ENCODE measurements at regions not wholly inside any gene's neighbourhood (a gene's known extent, or its start where the extent isn't known, plus 50 kb on each side); places are given as distances from the start of the nearest gene placed in this dataset.

- no peaks in the 10 kb centered on the region for H3K9me3 ChIP-seq (replicated peaks in 1 of 2; ENCODE audit: control insufficient read depth in 2 of 2, insufficient read depth in 1 of 2, low read depth in 1 of 2, low read length in 2 of 2)
- no peak overlapping the region for H3K14ac ChIP-seq (ENCODE audit: low read length)
- H3K4me1 ChIP-seq (ENCODE audit: control insufficient read depth in 2 of 2, insufficient read depth in 1 of 2, low read depth in 1 of 2, low read length in 2 of 2), result no peaks in the 10 kb centered on the region
- peaks cover 0 to 3% (median 0%) of the 10 kb centered on the region in 3 experiments for H3K27me3 ChIP-seq (ENCODE audit: control insufficient read depth in 3 of 3, insufficient read depth in 3 of 3, low read depth in 1 of 3, low read length in 3 of 3)
- H3K79me1 ChIP-seq (ENCODE audit: low read depth, low read length), result no peaks in the 10 kb centered on the region
- H2AFZ ChIP-seq (ENCODE audit: low read length), result peak overlapping the region; percentile 17
- no peak overlapping the region for H4K91ac ChIP-seq (ENCODE audit: low read depth, low read length, poor library complexity)
- H2AK5ac ChIP-seq (ENCODE audit: low read depth, low read length), result no peak overlapping the region
- no peak overlapping the region for H2BK5ac ChIP-seq (ENCODE audit: low read length)
- no peak overlapping the region for H3K18ac ChIP-seq (ENCODE audit: low read length)
- no peak overlapping the region for H3K9ac ChIP-seq (ENCODE audit: low read depth, low read length, poor library complexity)
- H4K8ac ChIP-seq (ENCODE audit: low read depth, low read length), result no peak overlapping the region
- peak overlapping the region; percentile 45 for H3K23ac ChIP-seq (ENCODE audit: low read depth, low read length, poor library complexity)
- H3K4me3 ChIP-seq (ENCODE audit: low read length in 2 of 2), result no peak overlapping the region
- H3K4me2 ChIP-seq (ENCODE audit: insufficient read depth, low read length, poor library complexity, severe bottlenecking), result no peak overlapping the region
- DNase-seq (ENCODE audit: low spot score), result no peak
- H2BK120ac ChIP-seq (ENCODE audit: low read depth, low read length), result no peak overlapping the region
- H2BK12ac ChIP-seq (ENCODE audit: low read length), result no peak overlapping the region
- H3K27ac ChIP-seq (replicated peaks; ENCODE audit: low read length), result no peak overlapping the region
- H3K4ac ChIP-seq (ENCODE audit: low read length), result no peak overlapping the region
- H2BK15ac ChIP-seq (ENCODE audit: low read length), result no peak overlapping the region
- H3K36me3 ChIP-seq (replicated peaks in 1 of 2; ENCODE audit: control insufficient read depth in 2 of 2, insufficient read depth in 2 of 2, low read length in 2 of 2), result no peaks in the 10 kb centered on the region
- no CpG with 5 or more reads among the region's 13 CpGs for WGBS, 2 donors (ENCODE audit: extremely low coverage in 2 of 2, insufficient read length in 2 of 2, insufficient replicate concordance in 1 of 2)
Measured at GRCh38 chr7:156178857-156179256, 366.6 kb upstream of the SHH start.

GRCh38 chr7:156178214-156178613 lies 366.0 kb upstream of the SHH start:
- H3K23ac ChIP-seq (ENCODE audit: low read depth, low read length, poor library complexity), result no peak overlapping the region
- H3K4ac ChIP-seq (ENCODE audit: low read length), result no peak overlapping the region
- no peaks in the 10 kb centered on the region for H3K79me1 ChIP-seq (ENCODE audit: low read depth, low read length)
- H3K4me3 ChIP-seq (ENCODE audit: low read length in 2 of 2), result no peak overlapping the region
- no peak overlapping the region for H2BK15ac ChIP-seq (ENCODE audit: low read length)
- H3K18ac ChIP-seq (ENCODE audit: low read length), result peak overlapping the region; percentile 6
- H2BK5ac ChIP-seq (ENCODE audit: low read length), result no peak overlapping the region
- H3K9ac ChIP-seq (ENCODE audit: low read depth, low read length, poor library complexity), result no peak overlapping the region
- H2BK12ac ChIP-seq (ENCODE audit: low read length), result no peak overlapping the region
- no peak overlapping the region for H3K27ac ChIP-seq (replicated peaks; ENCODE audit: low read length)
- no peak overlapping the region for H3K14ac ChIP-seq (ENCODE audit: low read length)
- H3K27me3 ChIP-seq (ENCODE audit: control insufficient read depth in 3 of 3, insufficient read depth in 3 of 3, low read depth in 1 of 3, low read length in 3 of 3), result peaks cover 0 to 6% (median 0%) of the 10 kb centered on the region in 3 experiments
- H2AK5ac ChIP-seq (ENCODE audit: low read depth, low read length), result no peak overlapping the region
- no peak overlapping the region for H2BK120ac ChIP-seq (ENCODE audit: low read depth, low read length)
- no peak overlapping the region for H3K4me2 ChIP-seq (ENCODE audit: insufficient read depth, low read length, poor library complexity, severe bottlenecking)
- no peak overlapping the region for H2AFZ ChIP-seq (ENCODE audit: low read length)
- no peak overlapping the region for H4K91ac ChIP-seq (ENCODE audit: low read depth, low read length, poor library complexity)
- no peaks in the 10 kb centered on the region for H3K4me1 ChIP-seq (ENCODE audit: control insufficient read depth in 2 of 2, insufficient read depth in 1 of 2, low read depth in 1 of 2, low read length in 2 of 2)
- no peaks in the 10 kb centered on the region for H3K36me3 ChIP-seq (replicated peaks in 1 of 2; ENCODE audit: control insufficient read depth in 2 of 2, insufficient read depth in 2 of 2, low read length in 2 of 2)
- H3K9me3 ChIP-seq (replicated peaks in 1 of 2; ENCODE audit: control insufficient read depth in 2 of 2, insufficient read depth in 1 of 2, low read depth in 1 of 2, low read length in 2 of 2), result peaks cover 0 to 1% of the 10 kb centered on the region in 2 donors
- no peak overlapping the region for H4K8ac ChIP-seq (ENCODE audit: low read depth, low read length)
- WGBS, 2 donors (ENCODE audit: extremely low coverage in 2 of 2, insufficient read length in 2 of 2, insufficient replicate concordance in 1 of 2), result no CpG with 5 or more reads among the region's 15 CpGs
- no peak for DNase-seq (ENCODE audit: low spot score)

GRCh38 chr7:156177422-156178055 lies 365.3 kb upstream of the SHH start:
- Histone ChIP-seq H3K27me3 (ENCODE audit: control insufficient read depth in 3 of 3, insufficient read depth in 3 of 3, low read depth in 1 of 3, low read length in 3 of 3) (peaks cover 0 to 6% (median 0%) of the 10 kb centered on the region in 3 experiments), H3K79me1 (ENCODE audit: low read depth, low read length) (no peaks in the 10 kb centered on the region), H3K4me3 (ENCODE audit: low read length in 2 of 2) (no peak overlapping the region), H3K9ac (ENCODE audit: low read depth, low read length, poor library complexity) (no peak overlapping the region), H3K36me3 (replicated peaks in 1 of 2; ENCODE audit: control insufficient read depth in 2 of 2, insufficient read depth in 2 of 2, low read length in 2 of 2) (no peaks in the 10 kb centered on the region), H2AFZ (ENCODE audit: low read length) (no peak overlapping the region), H2AK5ac (ENCODE audit: low read depth, low read length) (no peak overlapping the region), H3K4me2 (ENCODE audit: insufficient read depth, low read length, poor library complexity, severe bottlenecking) (no peak overlapping the region), H2BK15ac (ENCODE audit: low read length) (no peak overlapping the region), H3K27ac (replicated peaks; ENCODE audit: low read length) (no peak overlapping the region), H4K91ac (ENCODE audit: low read depth, low read length, poor library complexity) (no peak overlapping the region), H3K9me3 (replicated peaks in 1 of 2; ENCODE audit: control insufficient read depth in 2 of 2, insufficient read depth in 1 of 2, low read depth in 1 of 2, low read length in 2 of 2) (peaks cover 0 to 1% of the 10 kb centered on the region in 2 donors), H3K23ac (ENCODE audit: low read depth, low read length, poor library complexity) (no peak overlapping the region), H2BK5ac (ENCODE audit: low read length) (no peak overlapping the region), H3K4ac (ENCODE audit: low read length) (no peak overlapping the region), H2BK120ac (ENCODE audit: low read depth, low read length) (no peak overlapping the region), H2BK12ac (ENCODE audit: low read length) (no peak overlapping the region), H3K18ac (ENCODE audit: low read length) (peak overlapping the region; percentile 16), H3K4me1 (ENCODE audit: control insufficient read depth in 2 of 2, insufficient read depth in 1 of 2, low read depth in 1 of 2, low read length in 2 of 2) (no peaks in the 10 kb centered on the region), H4K8ac (ENCODE audit: low read depth, low read length) (no peak overlapping the region), H3K14ac (ENCODE audit: low read length) (no peak overlapping the region)
- WGBS, 2 donors (ENCODE audit: extremely low coverage in 2 of 2, insufficient read length in 2 of 2, insufficient replicate concordance in 1 of 2), result 100% methylated on average over 1 of the region's 22 CpGs; no CpG with 5 or more reads in 1 of the 2 donors
- DNase-seq (ENCODE audit: low spot score), result no peak

GRCh38 chr7:156176039-156176438 lies 363.8 kb upstream of the SHH start:
- Histone ChIP-seq H2BK12ac (ENCODE audit: low read length) (no peak overlapping the region), H3K27me3 (ENCODE audit: control insufficient read depth in 3 of 3, insufficient read depth in 3 of 3, low read depth in 1 of 3, low read length in 3 of 3) (peaks cover 0 to 6% (median 0%) of the 10 kb centered on the region in 3 experiments), H2AK5ac (ENCODE audit: low read depth, low read length) (no peak overlapping the region), H4K8ac (ENCODE audit: low read depth, low read length) (peak overlapping the region; percentile 7), H2AFZ (ENCODE audit: low read length) (no peak overlapping the region), H3K27ac (replicated peaks; ENCODE audit: low read length) (no peak overlapping the region), H3K4me3 (ENCODE audit: low read length in 2 of 2) (no peak overlapping the region), H2BK5ac (ENCODE audit: low read length) (no peak overlapping the region), H4K91ac (ENCODE audit: low read depth, low read length, poor library complexity) (no peak overlapping the region), H3K4me1 (ENCODE audit: control insufficient read depth in 2 of 2, insufficient read depth in 1 of 2, low read depth in 1 of 2, low read length in 2 of 2) (no peaks in the 10 kb centered on the region), H3K9me3 (replicated peaks in 1 of 2; ENCODE audit: control insufficient read depth in 2 of 2, insufficient read depth in 1 of 2, low read depth in 1 of 2, low read length in 2 of 2) (peaks cover 0 to 1% of the 10 kb centered on the region in 2 donors), H3K4me2 (ENCODE audit: insufficient read depth, low read length, poor library complexity, severe bottlenecking) (no peak overlapping the region), H3K36me3 (replicated peaks in 1 of 2; ENCODE audit: control insufficient read depth in 2 of 2, insufficient read depth in 2 of 2, low read length in 2 of 2) (no peaks in the 10 kb centered on the region), H3K23ac (ENCODE audit: low read depth, low read length, poor library complexity) (no peak overlapping the region), H3K18ac (ENCODE audit: low read length) (no peak overlapping the region), H3K14ac (ENCODE audit: low read length) (no peak overlapping the region), H3K79me1 (ENCODE audit: low read depth, low read length) (no peaks in the 10 kb centered on the region), H3K9ac (ENCODE audit: low read depth, low read length, poor library complexity) (no peak overlapping the region), H3K4ac (ENCODE audit: low read length) (no peak overlapping the region), H2BK15ac (ENCODE audit: low read length) (no peak overlapping the region), H2BK120ac (ENCODE audit: low read depth, low read length) (no peak overlapping the region)
- DNase-seq (ENCODE audit: low spot score), result no peak
- WGBS, 2 donors (ENCODE audit: extremely low coverage in 2 of 2, insufficient read length in 2 of 2, insufficient replicate concordance in 1 of 2), result no CpG with 5 or more reads among the region's 7 CpGs
